ENCODE measurements at regions not wholly inside any gene's neighbourhood (a gene's known extent, or its start where the extent isn't known, plus 50 kb on each side); places are given as distances from the start of the nearest gene placed in this dataset.
A peak's percentile ranks its signal among the peaks of the same experiment; 100 is the strongest.

- CTCF ChIA-PET: interaction anchor here (0.6 kb wide), 1 partner anchor 1407 kb away, joined by 3 read pairs; no protein-coding TSS in a partner anchor
- Histone ChIP-seq H3K4me3 (ENCODE audit: low read depth, low read length) (no peak overlapping the region), H3K36me3 (ENCODE audit: control insufficient read depth, insufficient read depth, low read length) (no peaks in the 10 kb centered on the region), H3K27me3 (ENCODE audit: control insufficient read depth, insufficient read depth, low read length) (no peaks in the 10 kb centered on the region; the same call in 1 of the 2 replicates)
- no peak for DNase-seq (ENCODE audit: low read depth)
- TF ChIP-seq CTCF (IDR thresholded peaks at IDR 0.05; ENCODE audit: insufficient read depth, low read depth, low read length): no peak
- POLR2A ChIA-PET: no interaction called here
Measured at GRCh38 chr3:168260859-168261258, 165.1 kb upstream of the GOLIM4 start.

- ChIA-PET POLR2A (no interaction called here), CTCF (no interaction called here)
- peaks cover 11% of the 10 kb centered on the region; the same call in 1 of the 2 replicates for H3K27me3 ChIP-seq (ENCODE audit: control insufficient read depth, insufficient read depth, low read length)
- no peak for TF ChIP-seq CTCF (IDR thresholded peaks at IDR 0.05; ENCODE audit: insufficient read depth, low read depth, low read length)
- no peaks in the 10 kb centered on the region for H3K36me3 ChIP-seq (ENCODE audit: control insufficient read depth, insufficient read depth, low read length)
- DNase-seq (ENCODE audit: low read depth): no peak
- H3K4me3 ChIP-seq (ENCODE audit: low read depth, low read length): no peak overlapping the region
Measured at GRCh38 chr3:168251371-168251770, 155.6 kb upstream of the GOLIM4 start.

GRCh38 chr3:168250415-168250861 lies 154.7 kb upstream of the GOLIM4 start:
- TF ChIP-seq CTCF (IDR thresholded peaks at IDR 0.05; ENCODE audit: insufficient read depth, low read depth, low read length): no peak
- Histone ChIP-seq H3K4me3 (ENCODE audit: low read depth, low read length) (no peak overlapping the region), H3K27me3 (ENCODE audit: control insufficient read depth, insufficient read depth, low read length) (peaks cover 11% of the 10 kb centered on the region; the same call in 1 of the 2 replicates), H3K36me3 (ENCODE audit: control insufficient read depth, insufficient read depth, low read length) (no peaks in the 10 kb centered on the region)
- POLR2A ChIA-PET: no interaction called here
- CTCF ChIA-PET: interaction anchor here (0.7 to 1.6 kb wide), 2 partner anchors 9 to 39 kb away, joined by 3 read pairs; no protein-coding TSS in a partner anchor
- no peak for DNase-seq (ENCODE audit: low read depth)

GRCh38 chr3:168249550-168250414 lies 154.1 kb upstream of the GOLIM4 start:
- H3K4me3 ChIP-seq (ENCODE audit: low read depth, low read length): peak overlapping the region; percentile 50
- POLR2A ChIA-PET: no interaction called here
- peak; percentile 29 for TF ChIP-seq CTCF (IDR thresholded peaks at IDR 0.05; ENCODE audit: insufficient read depth, low read depth, low read length)
- DNase-seq (ENCODE audit: low read depth): peak; percentile 7
- H3K36me3 ChIP-seq (ENCODE audit: control insufficient read depth, insufficient read depth, low read length): no peaks in the 10 kb centered on the region
- H3K27me3 ChIP-seq (ENCODE audit: control insufficient read depth, insufficient read depth, low read length): peaks cover 11% of the 10 kb centered on the region; the same call in 1 of the 2 replicates
- CTCF ChIA-PET: interaction anchor here (0.7 to 1.6 kb wide), 4 partner anchors 10 to 214 kb away, joined by 3 read pairs; no protein-coding TSS in a partner anchor

GRCh38 chr3:168249205-168249549 lies 153.5 kb upstream of the GOLIM4 start:
- H3K36me3 ChIP-seq (ENCODE audit: control insufficient read depth, insufficient read depth, low read length): no peaks in the 10 kb centered on the region
- no peak for DNase-seq (ENCODE audit: low read depth)
- ChIA-PET POLR2A (no interaction called here), CTCF (interaction anchor here (0.9 to 1.6 kb wide), 3 partner anchors 11 to 215 kb away, joined by 3 read pairs; no protein-coding TSS in a partner anchor)
- H3K27me3 ChIP-seq (ENCODE audit: control insufficient read depth, insufficient read depth, low read length): peaks cover 11% of the 10 kb centered on the region; the same call in 1 of the 2 replicates
- peak overlapping the region; percentile 50 for H3K4me3 ChIP-seq (ENCODE audit: low read depth, low read length)
- TF ChIP-seq CTCF (IDR thresholded peaks at IDR 0.05; ENCODE audit: insufficient read depth, low read depth, low read length): no peak

Measured in BJ (cell line).